Activated CD8-positive, alpha-beta memory T cell treated with anti-CD3 and anti-CD28 coated beads, Interleukin-2, amount 10 ng/mL, durations not matched to agents 7 days and 5 days (primary cell): ENCODE measurements at regions not wholly inside any gene's neighbourhood (a gene's known extent, or its start where the extent isn't known, plus 50 kb on each side); places are given as distances from the start of the nearest gene placed in this dataset.

Source experiments
- ATAC-seq: fragments of 150-1000 bp; cut with Tn5 transposase; one replicate; pipeline ENCODE4 v1.10.0; 2021; ENCODE audit warnings: moderate library complexity
- CTCF ChIA-PET: fragments of 350-600 bp; sonication (Branson Sonifier 250); formaldehyde crosslinking; loops from one replicate; lab custom pipeline; 2021; ENCODE audit warnings: antibody characterized with exemption; lab: Charles Lee
- DNase-seq: peaks from one replicate; pipeline ENCODE4 v3.0.0-alpha.2; 2020
- H3K27ac Mint-ChIP-seq: one replicate; pipeline ENCODE4 v1.8.0; 2021; ENCODE audit warnings: mild to moderate bottlenecking, mixed read lengths
- H3K27me3 Mint-ChIP-seq: one replicate; pipeline ENCODE4 v1.8.0; 2021; ENCODE audit warnings: mixed read lengths
- H3K36me3 Mint-ChIP-seq: one replicate; pipeline ENCODE4 v1.8.0; 2021; ENCODE audit warnings: mild to moderate bottlenecking, mixed read lengths
- H3K4me1 Mint-ChIP-seq: one replicate; pipeline ENCODE4 v1.8.0; 2021; ENCODE audit warnings: mixed read lengths
- H3K4me3 Mint-ChIP-seq: one replicate; pipeline ENCODE4 v1.8.0; 2021; ENCODE audit warnings: mild to moderate bottlenecking, moderate library complexity, mixed read lengths
- H3K9me3 Mint-ChIP-seq: one replicate; pipeline ENCODE4 v1.8.0; 2022; ENCODE audit warnings: low read depth, mixed read lengths

DNA sequence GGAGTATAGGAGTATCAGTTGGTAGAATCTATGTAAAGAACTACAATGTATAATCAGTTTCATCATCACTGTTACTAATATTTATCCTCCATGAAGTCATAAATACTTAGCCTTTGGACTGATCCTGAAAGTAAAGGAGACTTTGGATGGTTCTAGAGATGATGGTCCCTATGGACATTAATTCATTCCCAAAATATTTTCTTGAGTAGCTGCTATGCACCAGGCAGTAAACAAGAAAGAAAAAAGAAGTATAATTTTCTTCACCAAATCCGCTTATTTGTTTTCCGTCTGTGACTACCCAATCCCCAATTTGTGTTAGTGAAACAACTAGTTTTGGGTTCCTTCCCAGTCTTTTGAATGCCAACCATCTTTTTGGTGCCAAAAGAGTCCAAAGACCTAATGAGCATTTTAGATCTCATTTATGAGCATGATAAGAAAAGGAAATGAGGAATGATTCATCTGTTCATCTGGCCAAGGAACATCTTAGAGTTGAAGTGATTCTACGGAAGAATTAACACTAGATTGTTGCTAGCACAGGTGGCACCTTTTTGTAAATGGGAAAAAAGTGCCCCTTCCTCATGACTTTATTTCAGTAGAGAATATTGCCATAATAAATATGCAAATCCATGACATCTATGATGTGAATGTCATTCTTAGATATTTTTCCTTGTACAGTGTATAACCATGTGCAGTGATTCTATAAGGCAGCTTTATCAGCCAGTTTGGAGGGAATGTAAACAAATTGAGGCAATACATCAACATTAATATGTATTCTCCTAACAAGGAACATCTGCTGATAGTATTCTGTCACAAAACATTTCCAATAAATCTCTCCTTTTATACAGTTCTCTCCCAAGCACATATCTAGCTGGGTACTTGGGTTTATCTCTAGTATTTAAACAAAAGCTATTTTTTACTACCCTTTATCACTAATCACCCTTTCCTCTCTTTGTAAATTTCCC, 85.1 kb upstream of the CCDC91 start:
- CTCF ChIA-PET, result no interaction called here
- Mint-ChIP-seq H3K36me3 (no peaks in the 10 kb centered on the region), H3K4me1 (peaks cover 7% of the 10 kb centered on the region), H3K4me3 (no peak overlapping the region), H3K27ac (no peak overlapping the region), H3K9me3 (no peaks in the 10 kb centered on the region), H3K27me3 (peaks cover 3% of the 10 kb centered on the region)
- DNase-seq (no peak), ATAC-seq (no peak)

- ATAC-seq (no peak), DNase-seq (no peak)
- CTCF ChIA-PET, result no interaction called here
- no peaks in the 10 kb centered on the region for H3K36me3 Mint-ChIP-seq
- H3K27me3 Mint-ChIP-seq, result peaks cover 3% of the 10 kb centered on the region
- peaks cover 7% of the 10 kb centered on the region for H3K4me1 Mint-ChIP-seq
- H3K9me3 Mint-ChIP-seq, result no peaks in the 10 kb centered on the region
- H3K27ac Mint-ChIP-seq, result no peak overlapping the region
- H3K4me3 Mint-ChIP-seq, result no peak overlapping the region
Measured at GRCh38 chr12:28107679-28108078, 82.6 kb upstream of the CCDC91 start.

- DNase-seq (no peak), ATAC-seq (no peak)
- H3K36me3 Mint-ChIP-seq, result no peaks in the 10 kb centered on the region
- CTCF ChIA-PET, result interaction anchor here (0.6 kb wide), 1 partner anchor 146 kb away, joined by 3 read pairs; no protein-coding TSS in a partner anchor
- H3K27ac Mint-ChIP-seq, result no peak overlapping the region
- H3K9me3 Mint-ChIP-seq, result no peaks in the 10 kb centered on the region
- H3K4me1 Mint-ChIP-seq, result peaks cover 7% of the 10 kb centered on the region
- peaks cover 3% of the 10 kb centered on the region for H3K27me3 Mint-ChIP-seq
- H3K4me3 Mint-ChIP-seq, result no peak overlapping the region
Measured at GRCh38 chr12:28108599-28108998, 81.7 kb upstream of the CCDC91 start.

DNA sequence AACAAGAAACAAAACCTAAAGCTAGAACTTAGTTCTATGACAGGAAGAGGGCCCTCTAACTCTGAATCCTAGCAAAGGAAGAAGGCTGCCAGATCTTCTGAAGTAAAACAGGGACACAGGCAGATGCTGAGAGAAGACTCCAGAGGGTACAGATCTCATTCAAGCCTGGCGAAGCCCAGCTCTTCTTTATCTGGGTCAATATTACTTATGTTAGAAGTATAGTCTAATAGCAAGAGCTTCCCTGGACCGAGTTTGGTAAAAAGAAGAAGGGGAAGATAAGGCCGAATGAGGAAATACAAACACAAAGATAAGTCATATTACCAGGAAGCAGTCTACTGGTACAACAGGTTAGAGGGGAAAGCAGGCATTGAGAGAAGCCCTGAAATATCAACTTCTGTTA, 79.9 kb upstream of the CCDC91 start:
- no peaks in the 10 kb centered on the region for H3K36me3 Mint-ChIP-seq

DNA sequence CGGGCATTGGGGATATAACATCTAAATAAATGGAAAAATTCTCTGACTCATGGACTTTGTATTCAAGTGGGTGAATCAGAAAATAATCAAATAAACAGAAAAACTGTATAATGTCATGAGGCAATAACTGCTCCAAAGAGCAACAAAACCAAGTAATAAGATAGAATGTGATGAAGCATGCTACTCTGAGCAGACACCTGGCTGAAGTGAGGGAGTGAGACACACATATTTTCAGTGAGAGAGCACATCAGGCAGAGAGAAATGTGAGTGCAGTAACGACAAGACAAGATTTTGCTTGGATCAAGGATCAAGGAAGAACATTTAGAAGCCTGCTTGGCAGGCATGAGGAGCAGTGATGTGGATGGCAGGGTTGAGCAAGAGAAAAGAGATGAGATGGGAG, 75.8 kb upstream of the CCDC91 start:
- Mint-ChIP-seq H3K27me3 (no peaks in the 10 kb centered on the region), H3K4me1 (no peaks in the 10 kb centered on the region), H3K4me3 (no peak overlapping the region), H3K27ac (no peak overlapping the region), H3K9me3 (no peaks in the 10 kb centered on the region), H3K36me3 (no peaks in the 10 kb centered on the region)
- ATAC-seq (no peak), DNase-seq (no peak)
- CTCF ChIA-PET, result no interaction called here

More for the DNA sequence above, 79.9 kb upstream of the CCDC91 start:
- Mint-ChIP-seq H3K27me3 (no peaks in the 10 kb centered on the region), H3K27ac (no peak overlapping the region), H3K4me3 (no peak overlapping the region), H3K9me3 (no peaks in the 10 kb centered on the region), H3K4me1 (peaks cover 7% of the 10 kb centered on the region)
- ATAC-seq (no peak), DNase-seq (no peak)
- CTCF ChIA-PET, result no interaction called here

DNA sequence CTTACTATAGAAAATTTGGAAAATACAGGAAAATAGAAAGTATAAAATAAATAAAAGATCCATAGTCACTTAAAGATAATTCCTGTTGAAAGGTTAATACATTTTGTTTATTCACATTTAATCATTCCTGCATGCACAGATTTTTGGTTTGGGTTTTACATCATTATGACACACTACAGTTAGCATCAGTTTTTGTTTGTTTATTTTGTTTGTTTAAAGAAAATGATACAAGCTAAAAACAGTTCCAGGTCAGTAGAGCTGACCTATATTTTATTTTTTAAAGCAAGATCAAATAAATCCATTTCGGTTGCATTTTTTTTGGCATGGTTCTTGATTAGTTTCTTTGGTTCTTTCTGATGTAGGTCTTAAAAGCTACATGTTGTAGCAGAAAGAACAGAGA, 68.8 kb upstream of the CCDC91 start:
- no peak overlapping the region for H3K27ac Mint-ChIP-seq
- no peaks in the 10 kb centered on the region for H3K36me3 Mint-ChIP-seq

GRCh38 chr12:28121899-28122655, 68.2 kb upstream of the CCDC91 start:
- ATAC-seq, result no peak
- DNase-seq, result no peak
- H3K4me3 Mint-ChIP-seq, result no peak overlapping the region
- no peaks in the 10 kb centered on the region for H3K36me3 Mint-ChIP-seq
- H3K27ac Mint-ChIP-seq, result no peak overlapping the region
- CTCF ChIA-PET, result no interaction called here
- H3K4me1 Mint-ChIP-seq, result no peaks in the 10 kb centered on the region
- H3K9me3 Mint-ChIP-seq, result no peaks in the 10 kb centered on the region
- H3K27me3 Mint-ChIP-seq, result no peaks in the 10 kb centered on the region

More for the DNA sequence above, 68.8 kb upstream of the CCDC91 start:
- Mint-ChIP-seq H3K4me3 (no peak overlapping the region), H3K4me1 (no peaks in the 10 kb centered on the region), H3K27me3 (no peaks in the 10 kb centered on the region), H3K9me3 (no peaks in the 10 kb centered on the region)
- DNase-seq (no peak), ATAC-seq (no peak)
- CTCF ChIA-PET, result no interaction called here

DNA sequence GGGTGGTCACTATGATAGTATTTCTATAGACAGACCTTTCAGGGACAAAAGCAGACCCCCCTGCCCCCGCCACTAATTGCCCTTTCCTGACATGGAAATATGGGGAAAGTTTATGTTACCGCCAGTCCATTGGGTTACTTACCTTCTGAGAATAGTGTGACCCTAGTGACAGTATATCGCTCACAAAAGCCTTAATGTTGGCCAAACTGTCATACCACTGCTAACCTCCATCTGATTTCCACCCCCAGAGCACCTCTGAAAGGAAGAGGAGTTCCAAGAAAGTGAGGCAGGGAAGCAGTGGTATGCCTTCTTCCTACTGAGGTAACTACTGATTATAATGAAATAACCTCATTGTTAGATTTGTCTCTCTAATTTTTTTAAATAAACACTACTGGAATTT, 67.5 kb upstream of the CCDC91 start:
- CTCF ChIA-PET, result no interaction called here
- Mint-ChIP-seq H3K4me1 (no peaks in the 10 kb centered on the region), H3K27ac (no peak overlapping the region), H3K36me3 (no peaks in the 10 kb centered on the region), H3K9me3 (no peaks in the 10 kb centered on the region), H3K27me3 (no peaks in the 10 kb centered on the region), H3K4me3 (no peak overlapping the region)
- ATAC-seq (no peak), DNase-seq (no peak)

DNA sequence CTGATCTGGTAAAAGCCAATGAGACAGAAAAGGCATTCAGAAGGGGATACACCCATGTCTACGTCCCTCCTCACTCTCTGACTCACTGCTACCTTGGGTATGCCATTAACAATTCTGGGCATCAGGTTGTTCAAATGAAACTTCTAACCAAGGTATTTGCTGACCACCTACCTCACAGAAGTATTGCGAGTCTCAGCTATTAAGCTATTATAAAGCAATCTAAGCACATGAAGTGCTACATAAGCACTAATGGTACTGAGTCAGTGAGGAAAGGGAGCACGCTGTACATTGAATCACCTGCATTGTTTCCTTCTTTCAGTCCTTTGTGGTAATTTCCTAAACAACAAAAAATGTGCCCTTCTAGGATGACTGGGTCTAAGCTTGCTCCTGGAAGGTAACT, 62.8 kb upstream of the CCDC91 start:
- DNase-seq (no peak), ATAC-seq (no peak)
- CTCF ChIA-PET, result no interaction called here
- no peak overlapping the region for H3K4me3 Mint-ChIP-seq
- no peaks in the 10 kb centered on the region for H3K4me1 Mint-ChIP-seq
- H3K9me3 Mint-ChIP-seq, result no peaks in the 10 kb centered on the region
- no peak overlapping the region for H3K27ac Mint-ChIP-seq
- H3K36me3 Mint-ChIP-seq, result no peaks in the 10 kb centered on the region
- peaks cover 2% of the 10 kb centered on the region for H3K27me3 Mint-ChIP-seq

DNA sequence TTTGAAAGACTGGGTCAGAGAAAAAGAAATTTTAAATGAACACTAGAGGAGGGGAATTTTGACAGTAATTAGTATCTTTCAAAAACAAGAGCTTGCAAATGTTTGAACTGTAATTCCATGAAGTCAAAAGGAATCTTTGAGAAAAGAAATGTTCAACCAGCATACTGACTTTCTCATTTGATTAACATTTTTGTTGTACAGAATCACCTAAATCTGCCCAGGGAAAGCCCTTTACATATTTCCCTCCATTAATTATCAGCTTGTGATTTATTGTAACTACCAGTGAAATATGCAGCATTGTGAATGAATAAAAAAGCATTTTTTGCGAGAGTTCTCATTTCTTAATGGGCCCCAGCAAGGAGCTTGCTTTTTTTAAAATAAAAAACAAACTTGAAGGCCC, 61.2 kb upstream of the CCDC91 start:
- H3K4me1 Mint-ChIP-seq, result no peaks in the 10 kb centered on the region
- H3K9me3 Mint-ChIP-seq, result no peaks in the 10 kb centered on the region
- H3K36me3 Mint-ChIP-seq, result no peaks in the 10 kb centered on the region
- H3K4me3 Mint-ChIP-seq, result no peak overlapping the region
- H3K27ac Mint-ChIP-seq, result no peak overlapping the region
- peaks cover 2% of the 10 kb centered on the region for H3K27me3 Mint-ChIP-seq
- DNase-seq, result no peak
- no peak for ATAC-seq
- CTCF ChIA-PET, result no interaction called here

- H3K27me3 Mint-ChIP-seq, result peaks cover 2% of the 10 kb centered on the region
- DNase-seq (no peak), ATAC-seq (no peak)
- H3K4me1 Mint-ChIP-seq, result no peaks in the 10 kb centered on the region
- no peaks in the 10 kb centered on the region for H3K9me3 Mint-ChIP-seq
- CTCF ChIA-PET, result no interaction called here
- H3K27ac Mint-ChIP-seq, result no peak overlapping the region
- H3K4me3 Mint-ChIP-seq, result no peak overlapping the region
- H3K36me3 Mint-ChIP-seq, result no peaks in the 10 kb centered on the region
Measured at GRCh38 chr12:28130234-28130624, 60.0 kb upstream of the CCDC91 start.

DNA sequence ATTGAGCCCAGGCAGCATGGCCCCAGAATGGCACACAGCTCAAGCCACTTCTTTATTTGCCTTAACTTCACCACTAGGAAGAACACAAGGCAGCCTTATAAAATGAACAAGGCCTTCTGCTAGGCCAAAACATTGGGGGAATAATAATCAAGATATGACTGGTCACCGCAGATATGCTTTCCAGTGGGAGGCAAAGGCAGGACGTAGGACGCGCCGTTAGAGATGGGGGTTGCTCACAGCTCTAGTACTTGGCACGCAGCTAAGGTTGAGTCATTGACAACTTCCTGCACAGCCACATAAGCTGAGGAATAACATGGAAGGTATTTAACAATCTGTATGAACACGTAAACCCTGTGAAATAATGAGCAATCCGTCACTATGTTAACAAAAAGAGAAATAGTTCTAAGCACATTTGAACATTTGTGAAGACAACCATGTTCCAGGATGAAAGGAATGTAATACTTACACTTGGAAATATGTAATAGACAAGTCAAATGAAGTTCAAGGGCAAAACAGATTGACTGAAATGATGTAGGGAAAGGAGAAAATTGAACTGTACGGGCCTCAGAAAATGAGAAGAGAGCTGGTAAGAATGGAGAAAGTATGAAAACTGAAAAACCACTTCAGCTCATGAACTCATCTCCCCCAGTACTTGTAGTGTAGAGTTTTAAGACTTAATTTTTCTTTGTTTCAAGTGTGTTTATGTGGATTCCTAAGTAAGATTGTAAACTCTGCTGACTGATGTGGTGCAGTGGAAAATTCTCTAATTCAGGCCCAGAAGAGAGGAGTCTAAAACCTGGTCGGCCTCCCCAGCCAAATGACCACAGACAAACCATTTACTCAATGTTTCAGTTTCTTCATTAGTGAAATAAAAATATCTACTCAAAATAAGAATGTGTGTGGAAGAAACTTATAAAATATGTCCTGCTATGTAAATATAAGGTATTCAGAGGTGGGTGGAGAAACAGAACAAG, 59.3 kb upstream of the CCDC91 start:
- no peak overlapping the region for H3K4me3 Mint-ChIP-seq
- no peaks in the 10 kb centered on the region for H3K9me3 Mint-ChIP-seq
- DNase-seq (peak; percentile 43), ATAC-seq (peak; percentile 33)
- no peak overlapping the region for H3K27ac Mint-ChIP-seq
- H3K4me1 Mint-ChIP-seq, result no peaks in the 10 kb centered on the region
- CTCF ChIA-PET, result no interaction called here
- H3K36me3 Mint-ChIP-seq, result no peaks in the 10 kb centered on the region
- peaks cover 2% of the 10 kb centered on the region for H3K27me3 Mint-ChIP-seq

- ATAC-seq, result no peak
- no peaks in the 10 kb centered on the region for H3K36me3 Mint-ChIP-seq
- H3K27ac Mint-ChIP-seq, result no peak overlapping the region
- CTCF ChIA-PET, result no interaction called here
- H3K9me3 Mint-ChIP-seq, result no peaks in the 10 kb centered on the region
- no peaks in the 10 kb centered on the region for H3K4me1 Mint-ChIP-seq
- peaks cover 2% of the 10 kb centered on the region for H3K27me3 Mint-ChIP-seq
- DNase-seq, result no peak
- H3K4me3 Mint-ChIP-seq, result no peak overlapping the region
Measured at GRCh38 chr12:28132398-28132797, 57.9 kb upstream of the CCDC91 start.
